GM18511 (cell line): ENCODE measurements at regions not wholly inside any gene's neighbourhood (a gene's known extent, or its start where the extent isn't known, plus 50 kb on each side); places are given as distances from the start of the nearest gene placed in this dataset.

Source experiments
- ATAC-seq: cut with Tn5 transposase; IDR thresholded peaks from one replicate; pipeline ENCODE4 v1.9.1; 2021; ENCODE audit warnings: mild to moderate bottlenecking, moderate library complexity; ENCODE audit not compliant: unreplicated experiment

- ATAC-seq: no peak
Measured at GRCh38 chrX:14194711-14195110, 165.0 kb upstream of the GEMIN8 start.

GRCh38 chrX:14193547-14193946 lies 163.9 kb upstream of the GEMIN8 start:
- ATAC-seq: no peak

GRCh38 chrX:14173873-14174272 lies 144.2 kb upstream of the GEMIN8 start:
- no peak for ATAC-seq

- ATAC-seq: no peak
Measured at GRCh38 chrX:14164828-14165227, 135.1 kb upstream of the GEMIN8 start.

- no peak for ATAC-seq
Measured at GRCh38 chrX:14125462-14125861, 95.8 kb upstream of the GEMIN8 start.

- no peak for ATAC-seq
Measured at GRCh38 chrX:14124562-14124961, 94.9 kb upstream of the GEMIN8 start.

GRCh38 chrX:14095702-14096101 lies 66.0 kb upstream of the GEMIN8 start:
- ATAC-seq: peak; percentile 91

- ATAC-seq: no peak
Measured at GRCh38 chrX:14094191-14094590, 64.5 kb upstream of the GEMIN8 start.

- ATAC-seq: no peak
Measured at GRCh38 chrX:14084466-14084865, 54.8 kb upstream of the GEMIN8 start.

- ATAC-seq: no peak
Measured at GRCh38 chrX:14083783-14084182, 54.1 kb upstream of the GEMIN8 start.

- ATAC-seq: no peak
Measured at GRCh38 chrX:14079891-14080430, 50.3 kb upstream of the GEMIN8 start.
